Smooth muscle cell (in vitro differentiated cells): ENCODE measurements at regions not wholly inside any gene's neighbourhood (a gene's known extent, or its start where the extent isn't known, plus 50 kb on each side); places are given as distances from the start of the nearest gene placed in this dataset.

ENCODE experiments used
- DNase-seq: peaks from one replicate; lab custom pipeline; 2025; ENCODE audit not compliant: unreplicated experiment; lab: John Stamatoyannopoulos, UW
- H2AFZ ChIP-seq: fragments of 200-600 bp; sonication (generic); 2 replicates; pipeline ENCODE4 v1.6.0; 2016; ENCODE audit warnings: antibody characterized with exemption, low read depth, mild to moderate bottlenecking
- H3F3A ChIP-seq: fragments of 200-600 bp; sonication (generic); 2 replicates; pipeline ENCODE4 v1.6.0; 2017; ENCODE audit warnings: antibody characterized with exemption, low read depth
- H3K27ac ChIP-seq: fragments of 200-600 bp; sonication (generic); 2 replicates; pipeline ENCODE4 v1.5.1; 2016; ENCODE audit warnings: low read depth, mild to moderate bottlenecking
- H3K27me3 ChIP-seq: fragments of 200-600 bp; sonication (generic); 2 replicates; pipeline ENCODE4 v1.6.1; 2016; ENCODE audit warnings: low read depth, mild to moderate bottlenecking
- H3K36me3 ChIP-seq: fragments of 200-600 bp; sonication (generic); 2 replicates; pipeline ENCODE4 v1.5.1; 2016; ENCODE audit warnings: low read depth
- H3K4me1 ChIP-seq: fragments of 200-600 bp; sonication (generic); 2 replicates; pipeline ENCODE4 v1.5.1; 2016; ENCODE audit warnings: low read depth
- H3K4me2 ChIP-seq: fragments of 200-600 bp; sonication (generic); 2 replicates; pipeline ENCODE4 v1.6.0; 2016; ENCODE audit warnings: mild to moderate bottlenecking
- H3K4me3 ChIP-seq: fragments of 200-600 bp; sonication (generic); 2 replicates; pipeline ENCODE4 v1.5.1; 2016; ENCODE audit warnings: mild to moderate bottlenecking
- H3K79me2 ChIP-seq: fragments of 200-600 bp; sonication (generic); 2 replicates; pipeline ENCODE4 v1.6.0; 2016; ENCODE audit warnings: low read depth, mild to moderate bottlenecking
- H3K9ac ChIP-seq: fragments of 200-600 bp; sonication (generic); 2 replicates; pipeline ENCODE4 v1.6.0; 2016; ENCODE audit warnings: low read depth
- H3K9me3 ChIP-seq: fragments of 200-600 bp; sonication (generic); replicated peaks from 2 replicates; pipeline ENCODE4 v1.5.1; 2016; ENCODE audit warnings: low read depth
- H4K20me1 ChIP-seq: fragments of 200-600 bp; sonication (generic); 2 replicates; pipeline ENCODE4 v1.6.0; 2016; ENCODE audit warnings: low read depth
- WGBS: methylation state at CpG from one replicate; pipeline ENCODE4 v1.1.7; 2016; ENCODE audit warnings: low lambda C conversion rate; 5-methylcytosine and 5-hydroxymethylcytosine counted together
- TF ChIP-seq, protein P1 (sequence below): fragments of 200-600 bp; sonication (generic); IDR thresholded peaks from 2 replicates; pipeline ENCODE4 v1.5.1; 2017; ENCODE audit warnings: borderline replicate concordance, mild to moderate bottlenecking, antibody characterized with exemption; ENCODE audit not compliant: insufficient read depth, poor library complexity, severe bottlenecking

DNA sequence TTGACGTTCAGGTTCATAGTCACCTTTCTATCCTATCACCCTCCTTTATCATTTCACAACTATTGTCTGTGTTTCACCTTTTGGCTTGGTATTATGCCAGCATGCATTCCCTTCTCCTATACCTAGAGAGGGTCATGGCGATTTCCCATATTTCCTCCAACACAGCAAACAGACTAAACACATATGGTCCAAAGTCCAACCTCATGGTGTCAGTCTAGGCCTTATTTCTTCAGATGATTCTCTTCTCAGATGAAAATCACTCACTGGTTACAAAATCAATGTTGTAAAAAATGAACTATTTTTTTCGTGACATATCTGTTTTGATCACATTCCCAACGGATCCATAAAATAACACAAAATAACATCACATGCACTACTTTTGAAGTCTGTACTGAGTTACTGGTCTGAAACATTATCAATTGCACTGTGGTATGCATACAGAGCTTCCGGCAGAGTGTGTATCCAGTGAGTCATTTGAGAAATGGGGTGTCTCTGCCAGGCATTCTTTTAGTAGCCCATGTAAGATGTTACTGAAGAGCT lies 204.8 kb upstream of the GALNT5 start:
- H3F3A ChIP-seq = no peaks in the 10 kb centered on the region
- H3K9me3 ChIP-seq = no peaks in the 10 kb centered on the region
- H3K4me3 ChIP-seq = no peak overlapping the region
- no peaks in the 10 kb centered on the region for H3K36me3 ChIP-seq
- DNase-seq = no peak
- H2AFZ ChIP-seq = no peak overlapping the region
- H3K9ac ChIP-seq = no peak overlapping the region
- no peaks in the 10 kb centered on the region for H3K27me3 ChIP-seq
- H3K79me2 ChIP-seq = no peaks in the 10 kb centered on the region
- no peak overlapping the region for H3K27ac ChIP-seq
- no peaks in the 10 kb centered on the region for H4K20me1 ChIP-seq
- 78% methylated on average over 5 of the region's 5 CpGs for WGBS
- no peak overlapping the region for H3K4me2 ChIP-seq
- TF ChIP-seq, protein P1, sequence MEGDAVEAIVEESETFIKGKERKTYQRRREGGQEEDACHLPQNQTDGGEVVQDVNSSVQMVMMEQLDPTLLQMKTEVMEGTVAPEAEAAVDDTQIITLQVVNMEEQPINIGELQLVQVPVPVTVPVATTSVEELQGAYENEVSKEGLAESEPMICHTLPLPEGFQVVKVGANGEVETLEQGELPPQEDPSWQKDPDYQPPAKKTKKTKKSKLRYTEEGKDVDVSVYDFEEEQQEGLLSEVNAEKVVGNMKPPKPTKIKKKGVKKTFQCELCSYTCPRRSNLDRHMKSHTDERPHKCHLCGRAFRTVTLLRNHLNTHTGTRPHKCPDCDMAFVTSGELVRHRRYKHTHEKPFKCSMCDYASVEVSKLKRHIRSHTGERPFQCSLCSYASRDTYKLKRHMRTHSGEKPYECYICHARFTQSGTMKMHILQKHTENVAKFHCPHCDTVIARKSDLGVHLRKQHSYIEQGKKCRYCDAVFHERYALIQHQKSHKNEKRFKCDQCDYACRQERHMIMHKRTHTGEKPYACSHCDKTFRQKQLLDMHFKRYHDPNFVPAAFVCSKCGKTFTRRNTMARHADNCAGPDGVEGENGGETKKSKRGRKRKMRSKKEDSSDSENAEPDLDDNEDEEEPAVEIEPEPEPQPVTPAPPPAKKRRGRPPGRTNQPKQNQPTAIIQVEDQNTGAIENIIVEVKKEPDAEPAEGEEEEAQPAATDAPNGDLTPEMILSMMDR = no peak
- no peaks in the 10 kb centered on the region for H3K4me1 ChIP-seq

DNA sequence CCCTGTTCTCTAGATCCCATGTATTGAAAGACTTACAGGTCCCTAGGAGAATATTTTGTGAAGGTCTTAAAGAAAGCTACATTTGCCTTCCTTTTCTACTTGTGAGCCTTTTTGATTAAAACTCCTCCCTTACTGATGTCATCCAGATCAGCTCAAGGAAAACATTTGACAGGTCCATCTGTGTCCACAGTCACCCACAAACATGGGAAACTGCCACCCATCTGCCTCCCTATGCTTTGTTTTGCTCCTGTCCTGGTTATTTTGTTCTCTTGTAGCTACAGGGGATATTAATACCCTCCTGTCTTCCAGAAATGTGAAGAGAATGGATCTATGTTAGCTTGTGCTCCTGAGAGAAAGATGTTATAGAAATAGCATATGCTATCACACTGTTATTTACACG lies 203.6 kb upstream of the GALNT5 start:
- no peaks in the 10 kb centered on the region for H3K36me3 ChIP-seq
- H3K9me3 ChIP-seq = no peaks in the 10 kb centered on the region
- H3K4me1 ChIP-seq = no peaks in the 10 kb centered on the region
- no peak overlapping the region for H3K27ac ChIP-seq
- H3K9ac ChIP-seq = no peak overlapping the region
- DNase-seq = no peak
- H4K20me1 ChIP-seq = no peaks in the 10 kb centered on the region
- no peak overlapping the region for H3K4me2 ChIP-seq
- WGBS = 100% methylated on average over 1 of the region's 1 CpG
- H3K4me3 ChIP-seq = no peak overlapping the region
- H3F3A ChIP-seq = no peaks in the 10 kb centered on the region
- TF ChIP-seq, protein P1 = no peak
- H3K27me3 ChIP-seq = no peaks in the 10 kb centered on the region
- no peak overlapping the region for H2AFZ ChIP-seq
- no peaks in the 10 kb centered on the region for H3K79me2 ChIP-seq

DNA sequence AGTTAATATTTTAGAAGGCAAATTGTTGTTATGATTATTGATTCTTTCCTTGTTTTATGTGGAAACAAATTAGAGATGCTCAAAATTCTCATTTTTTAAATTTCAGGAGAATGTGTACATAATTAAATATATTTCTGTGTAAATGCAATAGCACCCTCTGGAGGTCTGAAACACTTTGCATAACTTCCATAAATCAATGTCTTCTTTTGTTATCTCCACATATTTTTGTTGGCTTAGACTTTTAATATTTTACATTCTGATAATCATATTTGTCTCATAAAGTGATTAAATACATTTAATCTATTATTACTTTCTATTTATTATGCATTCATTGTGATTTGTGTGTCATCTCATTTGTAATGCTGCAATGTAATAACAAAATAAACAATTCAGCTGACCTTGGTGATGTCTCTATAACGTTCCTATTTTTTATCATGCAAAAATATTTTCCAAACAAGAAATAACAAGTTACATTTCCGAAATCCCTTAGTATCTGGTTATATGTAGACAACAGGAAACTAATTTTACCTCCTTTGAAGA lies 201.8 kb upstream of the GALNT5 start:
- no peaks in the 10 kb centered on the region for H4K20me1 ChIP-seq
- H3K36me3 ChIP-seq = no peaks in the 10 kb centered on the region
- no peak overlapping the region for H3K27ac ChIP-seq
- H3F3A ChIP-seq = no peaks in the 10 kb centered on the region
- H3K79me2 ChIP-seq = no peaks in the 10 kb centered on the region
- WGBS = 63% methylated on average over 2 of the region's 2 CpGs
- H3K4me2 ChIP-seq = peak overlapping the region; percentile 70
- H3K27me3 ChIP-seq = no peaks in the 10 kb centered on the region
- H3K4me3 ChIP-seq = no peak overlapping the region
- H3K9ac ChIP-seq = no peak overlapping the region
- H2AFZ ChIP-seq = no peak overlapping the region
- no peak for DNase-seq
- H3K9me3 ChIP-seq = no peaks in the 10 kb centered on the region
- no peaks in the 10 kb centered on the region for H3K4me1 ChIP-seq
- TF ChIP-seq, protein P1 = peak; percentile 62

GRCh38 chr2:157056200-157056676 lies 201.3 kb upstream of the GALNT5 start:
- Histone ChIP-seq H3F3A (no peaks in the 10 kb centered on the region), H4K20me1 (no peaks in the 10 kb centered on the region), H3K36me3 (no peaks in the 10 kb centered on the region), H3K79me2 (no peaks in the 10 kb centered on the region), H3K4me3 (no peak overlapping the region), H3K27me3 (no peaks in the 10 kb centered on the region), H3K4me2 (peak overlapping the region; percentile 70), H3K9ac (no peak overlapping the region), H3K9me3 (no peaks in the 10 kb centered on the region), H2AFZ (no peak overlapping the region), H3K27ac (no peak overlapping the region), H3K4me1 (no peaks in the 10 kb centered on the region)
- TF ChIP-seq, protein P1 = no peak
- no peak for DNase-seq
- WGBS = 34% methylated on average over 1 of the region's 1 CpG
